Neural cell (in vitro differentiated cells): ENCODE measurements at regions not wholly inside any gene's neighbourhood (a gene's known extent, or its start where the extent isn't known, plus 50 kb on each side); places are given as distances from the start of the nearest gene placed in this dataset.

Experiments used
- CTCF ChIP-seq: fragments of 450-650 bp; IDR thresholded peaks from 2 replicates; pipeline ENCODE4 v1.5.1; 2014; ENCODE audit warnings: antibody characterized with exemption, mild to moderate bottlenecking, moderate library complexity; ENCODE audit not compliant: poor library complexity, severe bottlenecking
- EP300 ChIP-seq: fragments of 450-650 bp; conservative IDR thresholded peaks from 2 replicates; pipeline ENCODE4 v1.6.1; 2014; ENCODE audit warnings: antibody characterized with exemption, mild to moderate bottlenecking, moderate library complexity; ENCODE audit not compliant: poor library complexity, severe bottlenecking
- EZH2 ChIP-seq: fragments of 200-600, 300-800 bp; shearing (Covaris generic), sonication (generic); IDR thresholded peaks from 2 replicates; pipeline ENCODE4 v1.6.1; 2014; ENCODE audit warnings: antibody characterized with exemption, low read length, borderline replicate concordance, mild to moderate bottlenecking; ENCODE audit not compliant: insufficient read depth, poor library complexity, severe bottlenecking
- POLR2AphosphoS5 ChIP-seq: IDR thresholded peaks from 2 replicates; pipeline ENCODE4 v1.6.1; 2012
- REST ChIP-seq: IDR thresholded peaks from 2 replicates; pipeline ENCODE4 v1.6.1; 2012; ENCODE audit warnings: borderline replicate concordance

- no peak for TF ChIP-seq POLR2AphosphoS5
- no peak for TF ChIP-seq CTCF
- no peak for TF ChIP-seq EP300
- no peak for TF ChIP-seq REST
- TF ChIP-seq EZH2, result no peak
Observed at GRCh38 chr1:82923931-82924330, 1075.0 kb downstream of the TTLL7 start.
